BLaER1 (cell line): ENCODE measurements at regions not wholly inside any gene's neighbourhood (a gene's known extent, or its start where the extent isn't known, plus 50 kb on each side); places are given as distances from the start of the nearest gene placed in this dataset.
"Not testable (repeated sequence)": the region's sequence is repeated elsewhere in the genome, so short reads cannot be mapped to it uniquely, and the experiment has no call there.

Experiments used
- H3K27ac ChIP-seq: shearing (Covaris generic); formaldehyde crosslinking; 2 replicates; pipeline ENCODE4 v1.8.1; 2022
- H3K27me3 ChIP-seq: shearing (Covaris generic); formaldehyde crosslinking; 2 replicates; pipeline ENCODE4 v1.8.1; 2022
- H3K36me3 ChIP-seq: shearing (Covaris generic); formaldehyde crosslinking; 2 replicates; pipeline ENCODE4 v1.8.1; 2022
- H3K4me1 ChIP-seq: shearing (Covaris generic); formaldehyde crosslinking; 2 replicates; pipeline ENCODE4 v1.8.1; 2022
- H3K4me2 ChIP-seq: shearing (Covaris generic); formaldehyde crosslinking; 2 replicates; pipeline ENCODE4 v1.8.1; 2022
- H3K4me3 ChIP-seq: shearing (Covaris generic); formaldehyde crosslinking; 2 replicates; pipeline ENCODE4 v1.8.1; 2022
- H3K9ac ChIP-seq: shearing (Covaris generic); formaldehyde crosslinking; 2 replicates; pipeline ENCODE4 v1.8.1; 2022
- H3K9me3 ChIP-seq: shearing (Covaris generic); formaldehyde crosslinking; 2 replicates; pipeline ENCODE4 v1.8.1; 2022
- H4K20me1 ChIP-seq: shearing (Covaris generic); formaldehyde crosslinking; 2 replicates; pipeline ENCODE4 v1.8.1; 2022
- Cebpa-rat ChIP-seq: shearing (Covaris generic); IDR thresholded peaks from 2 replicates; pipeline ENCODE4 v1.8.1; 2022

GRCh38 chr22:48410536-48410935, 1417.1 kb downstream of the BRD1 start:
- H3K9ac ChIP-seq, result no peak overlapping the region
- H3K4me3 ChIP-seq, result no peak overlapping the region
- no peak overlapping the region for H3K4me2 ChIP-seq
- H3K36me3 ChIP-seq, result no peaks in the 10 kb centered on the region
- H3K9me3 ChIP-seq, result no peaks in the 10 kb centered on the region
- no peak overlapping the region for H3K27ac ChIP-seq
- H4K20me1 ChIP-seq, result no peaks in the 10 kb centered on the region
- TF ChIP-seq Cebpa-rat, result no peak
- H3K27me3 ChIP-seq, result no peaks in the 10 kb centered on the region
- peaks cover 6% of the 10 kb centered on the region; the same call in 1 of the 2 replicates for H3K4me1 ChIP-seq

- no peak overlapping the region for H3K9ac ChIP-seq
- H3K9me3 ChIP-seq, result no peaks in the 10 kb centered on the region
- H4K20me1 ChIP-seq, result no peaks in the 10 kb centered on the region
- H3K4me2 ChIP-seq, result no peak overlapping the region
- H3K27ac ChIP-seq, result no peak overlapping the region
- no peaks in the 10 kb centered on the region for H3K4me1 ChIP-seq
- no peak for TF ChIP-seq Cebpa-rat
- H3K27me3 ChIP-seq, result no peaks in the 10 kb centered on the region
- H3K4me3 ChIP-seq, result no peak overlapping the region
- H3K36me3 ChIP-seq, result no peaks in the 10 kb centered on the region
These were observed 1420.3 kb downstream of the BRD1 start for GRCh38 chr22:48407256-48407955.

- Histone ChIP-seq H3K4me1 (no peaks in the 10 kb centered on the region), H3K4me3 (no peak overlapping the region), H4K20me1 (no peaks in the 10 kb centered on the region), H3K27ac (no peak overlapping the region), H3K9me3 (no peaks in the 10 kb centered on the region), H3K27me3 (no peaks in the 10 kb centered on the region), H3K4me2 (no peak overlapping the region), H3K9ac (no peak overlapping the region), H3K36me3 (no peaks in the 10 kb centered on the region)
- TF ChIP-seq Cebpa-rat, result no peak
These were observed 1421.5 kb downstream of the BRD1 start for GRCh38 chr22:48406161-48406560.

DNA sequence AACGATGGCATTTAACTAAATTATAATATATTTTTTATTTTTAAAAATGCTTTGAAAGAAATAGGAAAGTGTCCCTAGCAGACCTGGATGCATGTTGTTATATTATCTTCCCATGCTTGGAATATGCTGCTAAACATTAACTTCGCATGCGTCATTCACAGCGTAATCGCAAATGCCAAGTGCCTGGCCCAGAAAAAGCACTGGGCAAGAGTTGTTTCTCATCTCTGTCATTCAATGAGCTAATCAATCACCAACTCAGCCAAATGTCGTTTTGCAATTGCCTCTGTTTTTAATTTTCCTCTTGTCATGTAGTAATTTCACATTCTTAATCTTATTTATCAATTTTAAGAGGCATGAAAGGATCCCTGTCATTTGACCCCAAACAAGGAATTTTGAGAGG, 1421.9 kb downstream of the BRD1 start:
- Histone ChIP-seq H3K27me3 (no peaks in the 10 kb centered on the region), H3K4me1 (no peaks in the 10 kb centered on the region), H3K4me2 (no peak overlapping the region), H3K27ac (no peak overlapping the region), H3K36me3 (no peaks in the 10 kb centered on the region), H3K9ac (no peak overlapping the region), H3K4me3 (no peak overlapping the region), H3K9me3 (no peaks in the 10 kb centered on the region), H4K20me1 (no peaks in the 10 kb centered on the region)
- TF ChIP-seq Cebpa-rat, result no peak

GRCh38 chr22:48404801-48405447, 1422.7 kb downstream of the BRD1 start:
- no peaks in the 10 kb centered on the region for H3K4me1 ChIP-seq
- H3K9ac ChIP-seq, result no peak overlapping the region
- H3K9me3 ChIP-seq, result no peaks in the 10 kb centered on the region
- H3K36me3 ChIP-seq, result no peaks in the 10 kb centered on the region
- TF ChIP-seq Cebpa-rat, result no peak
- no peak overlapping the region for H3K27ac ChIP-seq
- H4K20me1 ChIP-seq, result no peaks in the 10 kb centered on the region
- H3K4me2 ChIP-seq, result no peak overlapping the region
- H3K4me3 ChIP-seq, result no peak overlapping the region
- H3K27me3 ChIP-seq, result no peaks in the 10 kb centered on the region

DNA sequence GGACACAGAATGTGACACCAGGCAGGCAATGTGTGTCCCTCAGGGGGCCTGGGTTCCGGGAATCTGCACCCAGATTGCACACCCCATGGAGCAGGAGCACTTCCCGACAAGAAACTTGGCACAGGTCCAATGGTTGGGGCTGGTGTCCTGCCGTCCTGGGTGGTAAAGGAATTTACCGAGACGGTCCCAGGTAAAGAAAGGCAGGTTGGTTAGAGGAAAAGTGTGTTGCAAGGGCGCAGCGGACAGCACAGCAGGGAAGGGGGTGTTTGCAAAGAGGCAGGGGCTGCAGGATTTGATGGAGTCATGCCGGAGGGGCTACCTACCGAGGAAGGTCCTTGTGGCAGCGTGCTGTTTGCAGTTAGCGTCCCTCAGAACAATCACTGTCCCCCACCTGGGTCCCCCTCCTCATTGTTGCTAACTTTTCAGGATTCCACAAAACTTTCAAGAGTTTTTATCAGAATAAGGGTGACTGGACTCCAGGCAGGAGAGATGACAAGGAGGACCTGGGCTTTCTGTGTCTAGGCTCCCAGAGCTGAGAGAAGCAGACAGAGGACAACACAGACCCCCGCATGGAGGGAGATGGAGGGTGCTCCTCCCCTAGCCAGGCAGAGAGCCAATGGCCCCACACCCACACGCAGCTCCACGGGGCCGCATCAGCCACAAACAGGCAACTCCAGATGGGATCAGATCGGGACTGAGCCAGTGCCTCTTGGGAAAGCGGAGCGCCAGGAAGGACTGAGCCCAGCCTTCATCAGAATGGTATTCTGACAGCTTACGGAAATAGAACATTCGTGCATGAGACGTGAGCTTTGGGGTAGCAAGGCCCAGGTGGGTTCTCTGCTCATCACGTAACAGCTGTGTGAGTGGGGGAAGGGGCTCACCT, 1423.9 kb downstream of the BRD1 start:
- Histone ChIP-seq H3K9me3 (no peaks in the 10 kb centered on the region), H3K4me3 (no peak overlapping the region), H4K20me1 (no peaks in the 10 kb centered on the region), H3K27me3 (no peaks in the 10 kb centered on the region), H3K4me2 (no peak overlapping the region), H3K27ac (no peak overlapping the region), H3K4me1 (no peaks in the 10 kb centered on the region), H3K9ac (no peak overlapping the region), H3K36me3 (no peaks in the 10 kb centered on the region)
- TF ChIP-seq Cebpa-rat, result no peak

GRCh38 chr22:48402591-48403031, 1425.1 kb downstream of the BRD1 start:
- no peaks in the 10 kb centered on the region for H3K36me3 ChIP-seq
- H3K9ac ChIP-seq, result no peak overlapping the region
- H3K27me3 ChIP-seq, result no peaks in the 10 kb centered on the region
- TF ChIP-seq Cebpa-rat, result no peak
- no peaks in the 10 kb centered on the region for H3K4me1 ChIP-seq
- no peak overlapping the region for H3K4me3 ChIP-seq
- H3K27ac ChIP-seq, result no peak overlapping the region
- no peaks in the 10 kb centered on the region for H4K20me1 ChIP-seq
- no peak overlapping the region for H3K4me2 ChIP-seq
- H3K9me3 ChIP-seq, result no peaks in the 10 kb centered on the region

DNA sequence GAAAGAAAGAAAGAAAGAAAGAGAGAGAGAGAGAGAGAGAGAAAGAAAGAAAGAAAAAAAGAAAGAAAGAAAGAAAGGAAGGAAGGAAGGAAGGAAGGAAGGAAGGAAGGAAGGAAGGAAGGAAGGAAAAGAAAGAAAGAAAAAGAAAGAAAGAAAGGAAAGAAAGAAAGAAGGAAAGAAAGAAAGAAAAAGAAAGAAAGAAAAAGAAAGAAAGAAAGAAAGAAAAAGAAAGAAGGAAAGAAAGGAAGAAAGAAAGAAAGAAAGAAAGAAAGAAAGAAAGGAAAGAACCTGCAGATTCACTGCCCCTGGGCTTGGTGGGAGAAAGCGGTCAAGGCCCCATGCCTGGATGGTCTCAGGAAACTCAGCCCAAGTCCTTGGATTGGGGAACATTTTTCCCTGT, 1426.2 kb downstream of the BRD1 start:
- not testable (repeated sequence) for H3K9me3 ChIP-seq, H3K36me3 ChIP-seq, H3K9ac ChIP-seq, H3K4me1 ChIP-seq, H3K4me3 ChIP-seq, H3K27me3 ChIP-seq, H3K4me2 ChIP-seq, H3K27ac ChIP-seq, H4K20me1 ChIP-seq

GRCh38 chr22:48398181-48398905, 1429.3 kb downstream of the BRD1 start:
- H3K4me1 ChIP-seq, result no peaks in the 10 kb centered on the region
- H3K36me3 ChIP-seq, result no peaks in the 10 kb centered on the region
- H3K4me2 ChIP-seq, result no peak overlapping the region
- no peak overlapping the region for H3K27ac ChIP-seq
- H4K20me1 ChIP-seq, result no peaks in the 10 kb centered on the region
- H3K27me3 ChIP-seq, result no peaks in the 10 kb centered on the region
- no peaks in the 10 kb centered on the region for H3K9me3 ChIP-seq
- TF ChIP-seq Cebpa-rat, result no peak
- no peak overlapping the region for H3K4me3 ChIP-seq
- H3K9ac ChIP-seq, result no peak overlapping the region
